DMS114 treated with DMSO at 0.1 percent for 48 hours (cell line): ENCODE measurements at regions not wholly inside any gene's neighbourhood (a gene's known extent, or its start where the extent isn't known, plus 50 kb on each side); places are given as distances from the start of the nearest gene placed in this dataset.
"Not testable (repeated sequence)": the region's sequence is repeated elsewhere in the genome, so short reads cannot be mapped to it uniquely, and the experiment has no call there.

Experiments used
- DNase-seq: peaks from one replicate; lab custom pipeline; 2025; ENCODE audit not compliant: unreplicated experiment; lab: John Stamatoyannopoulos, UW

GRCh38 chr13:21875116-21875515 lies 204.2 kb downstream of the FGF9 start:
- DNase-seq = no peak

- DNase-seq = no peak
Measured at GRCh38 chr13:21879263-21879914, 208.5 kb downstream of the FGF9 start.

GRCh38 chr13:21882766-21883165 lies 211.9 kb downstream of the FGF9 start:
- no peak for DNase-seq

GRCh38 chr13:21883713-21884112 lies 212.8 kb downstream of the FGF9 start:
- DNase-seq = no peak

- DNase-seq = no peak
Measured at GRCh38 chr13:21884299-21884909, 213.5 kb downstream of the FGF9 start.

- no peak for DNase-seq
Measured at GRCh38 chr13:21884965-21885567, 214.2 kb downstream of the FGF9 start.

- no peak for DNase-seq
Measured at GRCh38 chr13:21885714-21886224, 214.9 kb downstream of the FGF9 start.

- DNase-seq = no peak
Measured at GRCh38 chr13:21889651-21890050, 218.8 kb downstream of the FGF9 start.

GRCh38 chr13:21890220-21890619 lies 219.3 kb downstream of the FGF9 start:
- not testable (repeated sequence) for DNase-seq

- DNase-seq = no peak
Measured at GRCh38 chr13:21894091-21894490, 223.2 kb downstream of the FGF9 start.

- DNase-seq = no peak
Measured at GRCh38 chr13:21894703-21895699, 224.1 kb downstream of the FGF9 start.

GRCh38 chr13:21895779-21896178 lies 224.9 kb downstream of the FGF9 start:
- no peak for DNase-seq

GRCh38 chr13:21897161-21897560 lies 226.3 kb downstream of the FGF9 start:
- no peak for DNase-seq

GRCh38 chr13:21898459-21898858 lies 227.6 kb downstream of the FGF9 start:
- DNase-seq = no peak

GRCh38 chr13:21898945-21899344 lies 228.1 kb downstream of the FGF9 start:
- no peak for DNase-seq

- no peak for DNase-seq
Measured at GRCh38 chr13:21901336-21901735, 230.5 kb downstream of the FGF9 start.

GRCh38 chr13:21901811-21902708 lies 231.2 kb downstream of the FGF9 start:
- DNase-seq = no peak

- DNase-seq = no peak
Measured at GRCh38 chr13:21902709-21903098, 231.8 kb downstream of the FGF9 start.

- DNase-seq = no peak
Measured at GRCh38 chr13:21905486-21905885, 234.6 kb downstream of the FGF9 start.

- DNase-seq = no peak
Measured at GRCh38 chr13:21909331-21909730, 238.5 kb downstream of the FGF9 start.
